A549 (cell line): ENCODE measurements at regions not wholly inside any gene's neighbourhood (a gene's known extent, or its start where the extent isn't known, plus 50 kb on each side); places are given as distances from the start of the nearest gene placed in this dataset.

ENCODE experiments used
- ATAC-seq, 2 experiments: fragments of 200-7000 bp in 1 of 2; fragments of >200 bp in 1 of 2; cut with Nextera tagmentation in 1 of 2; cut with Tn5 transposase in 1 of 2; 3 replicates each; pipeline versions ENCODE4 v1.8.0 to v1.9.1; 2018 to 2020; ENCODE audit warnings: mild to moderate bottlenecking in 1 of 2, moderate library complexity in 1 of 2
- CTCF ChIA-PET: fragments of 300-600 bp; sonication (Branson Sonifier 250); formaldehyde crosslinking; extraction: SDS; loops from one replicate; lab custom pipeline; 2021; ENCODE audit warnings: antibody characterized with exemption, inconsistent platforms; lab: Yijun Ruan, JAX
- POLR2A ChIA-PET: fragments of 350-600 bp; formaldehyde crosslinking; extraction: SDS; loops from one replicate; lab custom pipeline; 2021; ENCODE audit warnings: antibody characterized with exemption, inconsistent platforms; lab: Yijun Ruan, JAX
- DNase-seq, 2 experiments: peaks; one replicate each; pipeline versions ENCODE4 v3.0.0 to v3.0.0-alpha.2; 2011 to 2016; ENCODE audit warnings: low read depth in 1 of 2, low spot score in 1 of 2
- FAIRE-seq: peaks from 2 replicates; lab custom pipeline; 2011; peaks lifted over from hg19 to GRCh38; lab: Jason Lieb, UNC
- H3K27ac ChIP-seq, 2 experiments: fragments of >200 bp; sonication (Bioruptor Twin); formaldehyde crosslinking; 3 replicates each; pipeline ENCODE4 v1.5.1; 2016 to 2017
- H3K4me1 ChIP-seq: fragments of >200 bp; sonication (Bioruptor Twin); formaldehyde crosslinking; 3 replicates; pipeline ENCODE4 v1.6.1; 2016
- H3K4me2 ChIP-seq: fragments of >200 bp; sonication (Bioruptor Twin); formaldehyde crosslinking; 3 replicates; pipeline ENCODE4 v1.6.1; 2016
- H3K4me3 ChIP-seq: fragments of >200 bp; sonication (Bioruptor Twin); formaldehyde crosslinking; 3 replicates; pipeline ENCODE4 v1.5.1; 2016
- H3K9me3 ChIP-seq: fragments of >200 bp; sonication (Bioruptor Twin); formaldehyde crosslinking; 3 replicates; pipeline ENCODE4 v1.6.1; 2016
- BHLHE40 ChIP-seq: IDR thresholded peaks from 2 replicates; pipeline ENCODE4 v1.6.1; 2012; ENCODE audit warnings: low read depth, low read length, inconsistent platforms
- CTCF ChIP-seq: fragments of >200 bp; sonication (Bioruptor Twin); formaldehyde crosslinking; IDR thresholded peaks from 3 replicates; pipeline ENCODE4 v1.5.1; 2016
- EHMT2 ChIP-seq: fragments of 200-600 bp; sonication (generic); IDR thresholded peaks from 2 replicates; pipeline ENCODE4 v1.6.1; 2016; ENCODE audit warnings: antibody characterized with exemption, low read depth, mild to moderate bottlenecking, moderate library complexity
- ESRRA ChIP-seq: fragments of 150-350 bp; IDR thresholded peaks from 2 replicates; pipeline ENCODE4 v1.6.1; 2014; ENCODE audit warnings: mild to moderate bottlenecking, low read length, borderline replicate concordance
- FOSL2 ChIP-seq, 2 experiments: fragments of 450-650 bp in 1 of 2; fragments of >200 bp in 1 of 2; sonication (Bioruptor Twin) in 1 of 2; formaldehyde crosslinking; IDR thresholded peaks; 2 replicates each; pipeline versions ENCODE4 v1.5.0 to v1.6.1; 2016 to 2020; ENCODE audit warnings: mild to moderate bottlenecking in 1 of 2, moderate library complexity in 1 of 2
- FOXS1 ChIP-seq: fragments of 250-450 bp; sonication (Bioruptor Pico); IDR thresholded peaks from 2 replicates; pipeline ENCODE4 v1.5.0; 2020; ENCODE audit warnings: mild to moderate bottlenecking, moderate library complexity
- HEYL ChIP-seq: fragments of 250-450 bp; sonication (Bioruptor Pico); IDR thresholded peaks from 2 replicates; pipeline ENCODE4 v1.8.0; 2021; ENCODE audit warnings: mild to moderate bottlenecking, moderate library complexity
- HOXA7 ChIP-seq: fragments of 250-450 bp; sonication (Bioruptor Pico); IDR thresholded peaks from 2 replicates; pipeline ENCODE4 v1.5.0; 2020; ENCODE audit warnings: mild to moderate bottlenecking, moderate library complexity
- JUN ChIP-seq, 2 experiments: fragments of >200 bp; sonication (Bioruptor Twin); formaldehyde crosslinking; IDR thresholded peaks; 2 replicates in 1 of 2; 3 replicates in 1 of 2; pipeline ENCODE4 v1.6.1; 2016 to 2017
- JUNB ChIP-seq: fragments of >200 bp; sonication (Bioruptor Twin); formaldehyde crosslinking; IDR thresholded peaks from 2 replicates; pipeline ENCODE4 v1.6.1; 2016
- MYC ChIP-seq: IDR thresholded peaks from 2 replicates; pipeline ENCODE4 v1.6.1; 2012; ENCODE audit warnings: mild to moderate bottlenecking, inconsistent platforms, low read length, improper control_type of control experiment, borderline replicate concordance
- PHF8 ChIP-seq: fragments of 200-600 bp; sonication (generic); IDR thresholded peaks from 2 replicates; pipeline ENCODE4 v1.6.1; 2016; ENCODE audit warnings: low read depth, mild to moderate bottlenecking, antibody characterized with exemption, moderate library complexity, borderline replicate concordance
- POLR2A ChIP-seq: IDR thresholded peaks from 2 replicates; pipeline ENCODE4 v1.6.1; 2012; ENCODE audit warnings: mild to moderate bottlenecking, low read length
- POLR2AphosphoS2 ChIP-seq: conservative IDR thresholded peaks from 2 replicates; pipeline ENCODE4 v1.6.1; 2012; ENCODE audit warnings: low read length, improper control_type of control experiment, inconsistent platforms
- RAD21 ChIP-seq, 2 experiments: fragments of >200 bp in 1 of 2; sonication (Bioruptor Twin) in 1 of 2; formaldehyde crosslinking in 1 of 2; IDR thresholded peaks in 1 of 2; conservative IDR thresholded peaks in 1 of 2; 2 replicates in 1 of 2; 3 replicates in 1 of 2; pipeline ENCODE4 v1.6.1; 2012 to 2018; ENCODE audit warnings: inconsistent platforms in 1 of 2
- RARB ChIP-seq: fragments of 250-450 bp; sonication (Bioruptor Pico); IDR thresholded peaks from 2 replicates; pipeline ENCODE4 v1.8.0; 2021; ENCODE audit warnings: mild to moderate bottlenecking, moderate library complexity
- REST ChIP-seq: fragments of 200-600 bp; sonication (generic); IDR thresholded peaks from 2 replicates; pipeline ENCODE4 v1.6.1; 2016; ENCODE audit warnings: antibody characterized with exemption, mild to moderate bottlenecking, moderate library complexity
- RFX5 ChIP-seq: fragments of 450-650 bp; IDR thresholded peaks from 2 replicates; pipeline ENCODE4 v1.7.1; 2014; ENCODE audit warnings: antibody characterized with exemption, mild to moderate bottlenecking, moderate library complexity
- SREBF2 ChIP-seq: fragments of 450-650 bp; IDR thresholded peaks from 2 replicates; pipeline ENCODE4 v1.6.1; 2014; ENCODE audit warnings: mild to moderate bottlenecking, moderate library complexity
- TFCP2L1 ChIP-seq: fragments of 250-450 bp; sonication (Bioruptor Pico); IDR thresholded peaks from 2 replicates; pipeline ENCODE4 v1.5.0; 2021; ENCODE audit warnings: mild to moderate bottlenecking
- ZFP36 ChIP-seq: fragments of 450-650 bp; IDR thresholded peaks from 2 replicates; pipeline ENCODE4 v1.6.1; 2014; ENCODE audit warnings: borderline replicate concordance; ENCODE audit not compliant: partially characterized antibody
- ZNF302 ChIP-seq: fragments of 250-450 bp; sonication (Bioruptor Pico); IDR thresholded peaks from 2 replicates; pipeline ENCODE4 v1.9.0; 2021; ENCODE audit warnings: inconsistent platforms, mild to moderate bottlenecking, moderate library complexity
- WGBS: methylation state at CpG from one replicate; pipeline ENCODE4 v1.1.6; 2017; ENCODE audit errors: missing lambda C conversion rate; 5-methylcytosine and 5-hydroxymethylcytosine counted together
- TF ChIP-seq, protein P1 (sequence below): fragments of 150-350 bp; IDR thresholded peaks from 2 replicates; pipeline ENCODE4 v1.6.1; 2014; ENCODE audit warnings: low read depth, mild to moderate bottlenecking, low read length

DNA sequence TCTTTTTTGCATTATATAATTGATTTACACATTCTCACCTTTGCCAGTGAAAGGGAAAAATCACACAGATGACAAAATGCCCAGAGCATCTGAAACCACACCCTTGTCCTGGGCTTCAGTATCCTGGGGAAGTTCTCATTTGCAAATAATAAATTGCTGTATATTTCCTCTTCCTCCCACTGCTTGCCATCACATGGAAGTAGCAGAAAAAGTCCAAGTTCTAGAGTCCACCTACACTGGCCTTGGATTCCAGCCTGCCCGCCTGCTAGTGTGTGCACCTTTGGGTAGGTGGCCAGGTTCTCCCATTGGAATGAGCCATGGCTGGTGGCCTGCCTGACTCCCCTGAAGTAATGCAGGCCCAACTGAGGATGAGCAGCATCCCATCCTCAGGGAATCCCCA, 149.4 kb downstream of the GADD45G start:
- DNase-seq (no peak), ATAC-seq (no peak), FAIRE-seq (no peak)
- Histone ChIP-seq H3K9me3 (no peaks in the 10 kb centered on the region), H3K4me2 (no peak overlapping the region), H3K27ac (no peak overlapping the region)
- CTCF ChIA-PET: interaction anchor here (1.0 to 1.2 kb wide), 2 partner anchors 36 to 151 kb away, joined by 3 read pairs; no protein-coding TSS in a partner anchor
- 68% methylated on average over 1 of the region's 1 CpG for WGBS
- POLR2A ChIA-PET: no interaction called here
- TF ChIP-seq ESRRA: no peak
- no peak for TF ChIP-seq POLR2AphosphoS2
- no peak for TF ChIP-seq JUN (IDR thresholded peaks at IDR 0.05)
- TF ChIP-seq SREBF2: no peak
- no peak for TF ChIP-seq CTCF
- TF ChIP-seq, all 56 proteins: peak for 0
- Histone ChIP-seq H3K4me1 (no peaks in the 10 kb centered on the region), H3K4me3 (no peak overlapping the region)

GRCh38 chr9:89755821-89756220, 151.0 kb downstream of the GADD45G start:
- TF ChIP-seq HOXA7 (CRISPR knock-in tag): no peak
- TF ChIP-seq PHF8: no peak
- no peak for TF ChIP-seq ZNF302 (CRISPR knock-in tag)
- no peak for TF ChIP-seq RARB (CRISPR knock-in tag)
- no peak for TF ChIP-seq RAD21 (conservative IDR thresholded peaks at IDR 0.05 in 1 of 2, IDR thresholded peaks at IDR 0.05 in 1 of 2)
- no peak for TF ChIP-seq TFCP2L1 (CRISPR knock-in tag)
- TF ChIP-seq JUNB: no peak
- TF ChIP-seq FOXS1 (CRISPR knock-in tag): no peak
- TF ChIP-seq CTCF: no peak
- no peak for TF ChIP-seq FOSL2 (IDR thresholded peaks at IDR 0.05)
- no peak for TF ChIP-seq FOSL2 (CRISPR knock-in tag; IDR thresholded peaks at IDR 0.05)
- TF ChIP-seq POLR2A: no peak
- no peak; a peak in 1 of 6 replicates for ATAC-seq
- 45% methylated on average over 9 of the region's 9 CpGs for WGBS
- Histone ChIP-seq H3K4me3 (no peak overlapping the region), H3K4me2 (no peak overlapping the region), H3K27ac (no peak overlapping the region), H3K9me3 (no peaks in the 10 kb centered on the region), H3K4me1 (no peaks in the 10 kb centered on the region)
- ChIA-PET CTCF (no interaction called here), POLR2A (no interaction called here)
- no peak for DNase-seq
- no peak for FAIRE-seq

- H3K9me3 ChIP-seq: no peaks in the 10 kb centered on the region
- no peak overlapping the region for H3K4me2 ChIP-seq
- ATAC-seq: no peak
- ChIA-PET POLR2A (no interaction called here), CTCF (no interaction called here)
- no peak for FAIRE-seq
- no peak for DNase-seq
- no peak overlapping the region for H3K27ac ChIP-seq
- 26% methylated on average over 6 of the region's 8 CpGs for WGBS
- H3K4me3 ChIP-seq: no peak overlapping the region
- TF ChIP-seq REST (no peak), RFX5 (no peak), ZNF302 (CRISPR knock-in tag) (no peak), ZFP36 (no peak), MYC (no peak), HOXA7 (CRISPR knock-in tag) (no peak), POLR2A (no peak), EHMT2 (no peak), HEYL (CRISPR knock-in tag) (no peak), BHLHE40 (no peak), ESRRA (no peak)
- TF ChIP-seq, protein P1, sequence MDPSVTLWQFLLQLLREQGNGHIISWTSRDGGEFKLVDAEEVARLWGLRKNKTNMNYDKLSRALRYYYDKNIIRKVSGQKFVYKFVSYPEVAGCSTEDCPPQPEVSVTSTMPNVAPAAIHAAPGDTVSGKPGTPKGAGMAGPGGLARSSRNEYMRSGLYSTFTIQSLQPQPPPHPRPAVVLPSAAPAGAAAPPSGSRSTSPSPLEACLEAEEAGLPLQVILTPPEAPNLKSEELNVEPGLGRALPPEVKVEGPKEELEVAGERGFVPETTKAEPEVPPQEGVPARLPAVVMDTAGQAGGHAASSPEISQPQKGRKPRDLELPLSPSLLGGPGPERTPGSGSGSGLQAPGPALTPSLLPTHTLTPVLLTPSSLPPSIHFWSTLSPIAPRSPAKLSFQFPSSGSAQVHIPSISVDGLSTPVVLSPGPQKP: no peak
- no peaks in the 10 kb centered on the region for H3K4me1 ChIP-seq
Measured at GRCh38 chr9:89756891-89757537, 152.2 kb downstream of the GADD45G start.
